NCI-H446 (cell line): ENCODE measurements at regions not wholly inside any gene's neighbourhood (a gene's known extent, or its start where the extent isn't known, plus 50 kb on each side); places are given as distances from the start of the nearest gene placed in this dataset.

ENCODE experiments used
- DNase-seq, 2 experiments: peaks; one replicate each; lab custom pipeline; 2025; lab: John Stamatoyannopoulos, UW

DNA sequence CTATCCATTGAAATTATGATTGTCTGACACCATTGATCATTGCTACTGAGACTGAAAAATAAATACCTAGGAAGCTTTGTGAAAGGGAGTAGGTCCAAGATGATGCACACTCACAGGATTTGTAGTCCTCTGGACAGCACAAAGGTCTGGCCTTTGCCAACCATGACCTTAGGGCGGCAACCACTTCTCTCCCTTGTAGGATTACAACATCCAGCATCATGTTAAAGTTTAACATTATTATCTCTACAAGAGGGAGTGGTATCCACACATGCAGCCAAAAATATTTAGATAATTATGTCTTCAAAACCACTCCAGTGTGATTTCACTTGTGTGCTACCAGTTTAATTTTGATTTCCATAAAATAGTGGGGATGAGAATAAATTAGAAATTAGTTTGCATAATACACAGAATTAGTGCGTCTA, 51.1 kb upstream of the NHSL1 start:
- DNase-seq: no peak

DNA sequence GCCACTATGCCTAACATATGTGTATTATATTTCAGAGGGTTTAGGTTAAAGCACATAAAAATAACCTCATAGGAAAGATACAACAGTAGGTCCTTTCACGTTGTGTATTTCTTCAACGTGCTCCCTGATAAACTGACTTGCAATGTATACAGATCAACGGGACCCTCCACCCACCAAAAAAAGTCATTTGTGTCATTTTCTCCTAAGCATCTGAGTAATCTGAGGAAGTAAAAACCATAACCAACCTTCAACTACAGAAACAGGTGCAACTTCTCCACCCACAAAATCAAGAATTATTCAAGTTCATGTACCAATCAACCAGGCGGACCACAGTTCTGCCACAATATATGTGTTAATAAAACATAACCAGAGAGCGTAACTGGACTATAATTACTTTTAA, 54.9 kb upstream of the NHSL1 start:
- no peak for DNase-seq

DNA sequence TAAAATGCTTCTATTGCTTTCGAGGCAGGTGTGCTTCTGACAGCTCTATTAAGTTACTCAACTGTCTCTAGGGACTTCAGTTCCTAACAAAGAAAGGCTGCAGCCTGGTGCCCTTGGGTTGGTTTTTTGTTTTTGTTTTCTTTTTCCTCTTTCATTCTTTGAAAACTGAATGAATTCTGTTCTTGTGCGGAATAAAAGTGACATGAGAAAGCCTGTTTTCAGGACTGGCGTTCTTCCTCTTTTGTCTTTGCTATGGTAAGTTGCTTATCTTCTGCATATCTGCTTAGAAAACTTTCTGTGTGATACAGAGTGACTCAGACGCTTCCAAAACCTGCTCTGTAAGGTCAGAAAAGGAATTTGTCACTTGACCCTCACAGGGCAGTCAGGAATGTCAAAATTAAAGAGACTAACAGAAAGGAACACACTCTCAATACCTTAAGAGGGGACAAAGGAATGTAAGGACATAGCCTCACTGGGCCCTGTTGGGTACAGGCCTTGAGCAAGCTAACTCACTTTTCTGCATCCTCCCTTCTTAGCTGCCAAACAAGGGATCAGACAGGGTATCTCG, 56.2 kb upstream of the NHSL1 start:
- no peak for DNase-seq

DNA sequence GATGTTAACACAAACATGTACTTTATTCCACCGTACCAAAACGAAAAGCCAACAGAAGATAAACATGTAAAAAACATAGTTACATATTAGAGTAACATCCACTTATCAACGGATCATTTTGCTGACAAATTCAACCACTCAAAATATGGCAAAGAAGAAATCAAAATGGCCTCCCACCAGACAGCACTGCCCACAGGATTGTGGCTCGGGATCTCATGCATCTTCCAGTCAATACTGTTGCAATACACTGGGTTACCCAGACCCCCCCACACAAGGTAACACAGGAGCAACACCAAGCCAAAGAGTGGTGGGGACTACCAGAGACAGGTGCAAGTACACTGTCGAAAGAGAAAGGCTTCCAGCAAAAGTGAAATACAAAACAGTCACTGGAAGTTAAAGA, 57.9 kb upstream of the NHSL1 start:
- DNase-seq: no peak

DNA sequence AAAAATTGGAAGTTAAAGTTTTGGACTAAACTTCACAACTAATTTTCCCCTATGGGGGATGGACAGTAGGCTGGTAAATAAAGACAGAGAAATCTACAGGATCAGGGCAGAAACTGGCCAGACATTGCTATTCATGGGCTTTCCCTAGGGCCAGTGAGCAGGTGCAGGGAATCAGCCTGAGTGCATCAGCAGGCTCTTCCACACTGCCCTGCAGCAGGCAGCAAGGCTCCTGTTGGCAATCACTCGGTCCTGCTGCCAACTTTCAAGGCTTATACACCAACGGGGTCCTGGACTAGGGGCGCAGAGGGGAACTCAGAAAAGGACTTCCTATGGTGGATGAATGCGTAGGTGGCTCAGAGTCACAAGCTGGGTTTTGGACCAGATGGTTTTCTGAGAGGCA, 59.8 kb upstream of the NHSL1 start:
- DNase-seq: no peak

DNA sequence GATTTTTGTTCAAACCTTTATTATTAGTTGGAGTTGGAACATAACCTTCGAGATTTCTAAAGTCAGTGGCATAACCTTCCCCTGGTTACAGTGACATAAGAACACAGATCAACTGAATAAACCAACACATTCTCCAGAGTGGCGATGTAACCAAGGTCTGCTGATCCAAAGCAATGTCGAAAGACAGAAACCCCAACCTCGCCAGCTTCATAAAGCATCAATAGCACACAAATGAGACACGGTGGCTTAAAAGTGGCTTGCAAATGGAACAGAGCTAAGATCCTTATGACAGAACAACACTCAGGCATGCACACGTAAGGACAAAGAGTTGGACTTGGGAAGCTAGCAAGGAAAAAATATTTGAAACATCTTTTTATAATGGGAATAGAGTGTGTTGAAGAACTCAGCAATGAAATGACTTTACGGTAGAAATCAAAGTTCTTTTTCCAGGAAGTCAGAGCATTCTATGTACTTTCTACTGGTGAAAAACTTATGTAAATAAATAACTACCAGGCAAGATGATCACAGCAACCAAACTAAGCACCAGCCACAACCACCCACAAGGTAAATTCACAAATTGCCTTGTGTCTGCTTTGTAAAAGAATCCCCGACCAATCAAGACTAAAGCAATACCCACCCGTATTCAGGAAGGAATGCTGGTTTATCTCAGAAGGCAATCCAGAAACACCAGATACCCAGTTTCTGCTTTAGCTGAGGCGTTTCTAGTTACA, 61.0 kb upstream of the NHSL1 start:
- DNase-seq: no peak

DNA sequence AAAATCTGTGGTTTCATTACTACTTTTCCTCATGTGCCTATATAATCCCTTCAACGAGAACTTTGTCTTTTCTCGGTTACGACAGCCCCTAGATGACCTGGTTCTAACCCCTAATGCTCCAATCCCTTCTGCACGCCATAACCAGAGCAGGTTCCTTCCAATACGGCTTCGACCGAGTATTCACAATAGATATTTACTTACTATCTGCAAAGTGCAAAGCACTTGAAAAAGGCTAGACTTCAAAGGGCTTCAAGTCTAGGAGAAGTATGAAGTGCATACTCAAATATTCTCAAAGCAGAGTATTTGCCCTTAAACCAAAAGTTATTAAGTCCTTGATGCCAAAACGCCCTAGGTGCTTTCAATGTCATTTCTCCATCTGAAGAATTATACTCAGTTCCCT, 63.4 kb upstream of the NHSL1 start:
- DNase-seq: no peak

DNA sequence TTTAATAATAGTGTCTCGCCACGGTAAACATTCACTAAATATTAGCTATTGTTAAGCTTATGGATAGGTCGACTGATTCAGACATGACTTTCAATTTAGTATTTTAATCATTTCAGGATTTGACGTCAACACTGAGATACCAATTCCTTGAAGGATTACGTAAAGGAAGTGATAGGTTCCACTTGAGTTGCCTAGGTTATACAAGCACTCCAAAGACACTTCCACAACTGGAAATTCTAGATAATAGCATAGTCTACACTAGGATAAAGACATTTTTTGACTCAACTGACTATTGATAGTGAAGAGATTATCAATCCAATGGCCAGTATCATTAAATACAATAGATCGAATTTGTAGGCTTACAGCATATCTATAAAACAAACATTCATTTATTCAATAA, 63.9 kb upstream of the NHSL1 start:
- no peak for DNase-seq

DNA sequence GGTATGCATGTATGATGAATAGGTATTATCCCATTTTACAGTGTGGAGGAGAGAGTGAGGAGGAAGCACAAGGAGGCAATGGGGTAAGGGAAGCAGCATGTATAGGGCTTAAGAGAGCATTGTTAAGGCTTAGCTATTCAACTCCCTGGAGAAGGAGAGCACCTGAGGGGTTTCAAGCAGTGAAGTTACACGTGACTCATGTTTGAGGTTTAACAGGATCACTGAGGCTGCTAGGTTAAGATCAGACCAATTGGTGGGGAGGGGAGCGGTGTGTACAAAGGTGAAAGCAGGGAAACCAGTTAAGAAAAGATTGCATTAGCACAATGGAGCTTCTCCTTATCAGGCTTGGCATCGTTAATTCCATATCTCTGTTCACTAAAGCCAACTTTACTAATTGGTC, 64.4 kb upstream of the NHSL1 start:
- DNase-seq: no peak

DNA sequence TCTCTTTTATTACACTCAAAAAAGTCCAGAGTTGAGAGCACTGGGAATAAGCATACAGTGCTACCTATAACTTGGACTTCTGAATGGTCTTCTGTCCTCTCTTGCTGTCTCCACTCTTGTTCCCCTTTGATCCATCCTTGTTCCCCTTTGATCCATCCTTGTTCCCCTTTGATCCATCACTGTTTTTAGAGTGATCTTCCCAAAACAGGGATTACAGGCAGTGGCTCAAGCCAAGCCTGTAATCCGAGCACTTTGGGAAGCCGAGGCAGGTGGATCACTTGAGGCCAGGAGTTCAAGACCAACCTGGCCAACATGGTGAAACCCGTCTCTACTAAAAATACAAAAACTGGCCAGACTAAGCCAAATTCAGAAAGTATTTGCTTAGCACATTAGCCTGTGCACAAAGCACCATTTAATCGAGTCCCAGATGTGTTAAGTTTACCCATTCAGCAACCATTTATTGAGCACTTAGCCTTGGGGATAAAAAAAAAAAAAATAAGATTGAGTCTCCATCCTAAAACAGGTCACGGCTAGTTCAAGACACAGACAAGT, 65.0 kb upstream of the NHSL1 start:
- no peak for DNase-seq

DNA sequence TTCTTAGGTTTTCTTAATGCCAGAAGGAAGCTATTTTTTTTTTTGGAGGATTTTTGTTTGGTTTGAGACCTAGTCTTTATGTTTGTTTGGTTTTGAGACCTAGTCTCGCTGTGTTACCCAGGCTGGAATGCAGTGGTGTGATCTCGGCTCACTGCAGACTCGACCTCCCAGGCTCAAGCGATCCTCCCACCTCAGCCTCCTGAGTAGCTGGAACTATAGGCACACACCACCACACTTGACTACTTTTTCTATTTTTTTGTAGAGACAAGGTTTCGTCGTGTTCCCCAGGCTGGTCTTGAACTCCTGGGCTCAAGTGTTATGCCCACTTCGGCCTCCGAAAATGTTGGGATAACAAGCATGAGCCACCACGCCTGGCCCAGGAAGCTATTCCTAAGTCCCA, 67.8 kb upstream of the NHSL1 start:
- DNase-seq: no peak

DNA sequence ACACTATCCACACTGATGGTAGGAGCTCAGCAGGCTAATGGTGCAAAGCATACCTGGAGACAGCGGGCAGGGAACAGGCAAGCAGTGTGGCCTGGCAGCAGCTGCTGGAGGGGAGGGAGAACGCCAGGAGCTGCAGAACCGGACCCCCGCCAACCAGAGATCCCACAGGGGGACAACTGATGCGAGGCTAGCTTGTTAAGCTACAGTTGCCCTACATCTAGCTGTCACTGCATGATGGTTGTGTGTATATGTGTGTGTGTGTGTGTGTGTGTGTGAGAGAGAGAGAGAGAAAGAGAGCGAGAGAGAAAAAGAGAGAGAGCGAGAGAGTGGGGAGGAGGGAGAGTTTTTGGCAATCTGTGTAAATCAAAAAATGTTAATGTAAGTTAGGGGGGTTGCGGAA, 69.7 kb upstream of the NHSL1 start:
- no peak for DNase-seq

DNA sequence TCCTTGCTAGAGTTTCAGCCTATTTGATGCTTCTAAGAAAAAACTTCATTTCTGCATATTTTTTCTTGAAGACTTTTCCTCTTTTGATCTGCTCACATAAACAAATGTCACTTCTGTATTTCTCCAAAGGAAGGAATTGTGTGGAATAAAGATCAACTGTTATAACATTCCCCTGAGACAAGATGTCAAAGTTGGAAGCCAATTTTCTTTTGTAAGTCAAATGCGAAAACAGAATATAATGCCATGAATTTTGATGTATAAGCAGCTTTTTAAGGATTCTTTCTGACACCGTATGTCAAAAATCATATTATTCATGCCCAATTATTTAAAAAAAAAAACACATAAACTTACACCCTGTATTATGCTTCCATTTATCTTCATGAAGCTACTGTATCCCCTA, 70.3 kb upstream of the NHSL1 start:
- DNase-seq: no peak

DNA sequence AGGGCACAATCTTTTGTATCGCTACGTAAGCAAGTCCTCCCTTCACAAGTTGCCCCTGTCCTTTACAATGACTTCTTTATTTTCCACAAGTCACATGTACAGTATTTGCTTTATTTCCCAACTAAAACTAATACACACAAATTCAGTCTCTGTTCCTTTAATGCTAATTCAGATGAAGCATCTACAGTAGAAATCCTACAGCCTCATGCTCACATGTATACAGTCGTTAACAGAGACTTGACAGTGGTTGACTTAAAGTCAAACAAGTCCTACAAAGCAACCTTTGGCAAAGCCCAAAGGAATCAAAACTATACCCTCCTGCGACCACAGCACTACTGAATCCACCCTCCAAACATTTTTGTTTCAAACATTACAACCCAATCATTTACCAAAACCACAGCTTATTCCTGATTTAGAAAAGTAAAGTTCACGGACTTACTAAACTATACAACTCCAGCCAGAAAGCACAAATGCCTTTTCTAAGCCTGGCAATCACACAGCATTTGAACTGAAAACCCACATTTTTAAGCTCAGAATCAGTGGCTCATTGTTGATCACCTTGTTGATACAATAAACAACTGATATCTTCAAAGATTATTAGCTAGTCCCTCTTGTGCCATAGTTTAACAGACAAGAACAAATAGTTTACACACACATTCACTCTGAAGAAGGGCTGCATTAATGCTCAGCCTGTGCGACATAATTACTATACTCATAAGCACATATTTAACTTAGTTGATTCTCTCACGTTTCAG, 70.9 kb upstream of the NHSL1 start:
- no peak for DNase-seq

DNA sequence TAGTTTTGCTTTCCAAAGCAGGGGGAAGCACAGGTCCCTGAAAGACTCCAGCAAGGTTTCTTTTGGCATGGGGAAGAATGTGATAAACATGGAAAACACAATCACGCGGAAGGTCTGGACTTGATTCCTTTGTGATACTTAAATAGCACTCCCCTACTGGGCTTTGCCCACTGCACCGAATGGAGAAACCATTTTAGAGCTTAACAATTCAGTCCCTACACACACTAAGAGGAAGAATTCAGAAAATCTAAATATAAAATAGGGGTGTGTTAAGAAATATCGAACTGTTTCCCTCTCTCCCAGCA, 71.4 kb upstream of the NHSL1 start:
- peak in 1 of 2 experiments; percentile 26 for DNase-seq

DNA sequence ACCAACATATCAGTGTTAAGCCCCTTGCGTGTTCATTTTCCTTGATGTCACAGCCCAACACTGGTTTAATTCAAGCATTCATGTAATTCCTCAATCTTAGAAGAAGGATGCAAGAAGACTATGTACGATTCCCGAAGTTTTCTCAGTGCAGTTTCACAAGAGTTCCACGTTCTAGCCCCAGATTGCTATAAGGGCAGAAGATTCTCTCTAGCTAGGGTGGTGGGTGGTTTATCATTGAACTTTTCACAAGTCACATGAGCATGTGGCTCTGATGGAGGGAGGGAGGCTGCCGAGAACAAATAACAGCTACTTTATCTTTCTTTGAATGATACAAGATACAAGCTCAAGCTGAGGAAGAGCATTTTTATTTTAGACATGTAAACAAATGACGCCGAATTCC, 71.9 kb upstream of the NHSL1 start:
- DNase-seq: no peak

DNA sequence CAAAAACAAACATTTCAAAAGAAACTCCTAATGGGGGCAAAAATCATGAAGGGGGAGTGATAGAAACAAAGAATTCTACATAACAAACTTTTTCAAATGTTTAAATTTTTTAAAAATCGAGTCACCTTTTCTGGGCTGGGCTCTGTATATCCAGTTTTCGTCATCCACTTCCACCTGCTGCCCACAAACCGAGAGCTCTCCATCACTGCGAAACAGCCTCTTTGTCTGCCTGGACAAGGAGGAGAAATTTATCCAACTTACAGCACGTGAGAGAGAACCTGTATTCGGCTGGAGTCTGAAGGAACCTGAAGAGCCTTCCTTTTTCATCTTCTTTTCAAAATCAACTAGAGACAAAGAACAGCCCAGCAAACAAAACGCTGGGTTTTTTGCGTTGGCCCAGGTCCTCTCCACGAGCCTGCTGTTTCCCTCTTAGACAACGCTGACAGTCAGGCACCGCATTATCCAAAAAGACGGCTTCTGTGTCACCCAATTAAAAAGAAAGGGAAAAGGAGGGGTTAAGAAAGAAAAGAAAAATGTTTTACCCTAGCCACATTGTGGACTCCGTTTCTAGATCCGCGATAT, 72.4 kb upstream of the NHSL1 start:
- no peak for DNase-seq

DNA sequence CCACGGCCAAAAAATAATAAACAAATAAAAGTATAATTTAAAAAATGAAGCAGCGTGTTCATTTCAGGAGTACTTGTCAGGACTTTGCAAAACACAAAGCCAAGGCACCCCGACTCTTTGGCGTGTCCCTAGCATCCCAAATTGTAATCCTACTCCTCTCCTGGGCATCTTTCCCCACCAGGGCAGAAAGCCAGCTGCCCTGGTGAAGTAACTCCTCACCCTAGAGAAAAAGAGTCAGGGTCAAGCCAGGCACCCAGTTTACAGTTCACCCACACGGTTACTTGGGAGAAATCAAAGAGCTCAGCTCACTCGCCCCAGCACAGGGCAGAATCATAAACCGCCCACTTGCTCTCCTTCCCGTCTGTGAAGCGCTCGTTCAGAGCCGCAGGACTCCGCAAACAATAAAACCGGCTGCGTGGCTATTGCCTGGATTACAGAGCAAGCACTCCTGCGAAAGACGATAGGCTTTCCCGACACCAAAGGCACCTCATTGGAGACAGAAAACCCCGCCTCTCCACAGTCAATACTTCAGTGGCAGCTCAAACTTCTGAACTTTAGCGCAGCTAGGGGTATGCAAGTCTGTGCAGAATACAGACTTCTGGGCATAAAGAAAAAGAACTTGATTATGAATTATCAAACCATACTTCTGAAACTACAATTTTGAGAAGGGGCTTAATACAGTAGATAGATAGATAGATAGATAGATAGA, 73.0 kb upstream of the NHSL1 start:
- DNase-seq: peak; percentile 51 to 84

DNA sequence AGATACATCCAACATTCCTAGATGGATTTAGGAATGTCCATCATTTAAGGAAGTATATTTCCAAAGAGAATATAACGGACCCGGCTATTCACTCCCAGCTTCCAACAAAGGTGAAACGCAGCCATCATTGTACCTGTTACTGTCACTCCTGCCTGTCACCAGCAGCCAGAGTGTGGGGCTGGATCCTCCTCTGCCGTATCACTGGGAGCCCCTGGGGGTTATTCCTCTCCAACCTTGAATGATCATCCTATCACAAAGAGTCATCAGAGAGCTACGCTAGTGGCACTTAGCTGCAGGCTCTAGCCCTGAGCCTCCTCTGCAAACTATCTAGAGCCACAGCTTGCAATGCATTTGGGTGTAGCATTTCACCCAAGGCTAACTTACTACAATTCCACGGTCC, 73.6 kb upstream of the NHSL1 start:
- DNase-seq: no peak

DNA sequence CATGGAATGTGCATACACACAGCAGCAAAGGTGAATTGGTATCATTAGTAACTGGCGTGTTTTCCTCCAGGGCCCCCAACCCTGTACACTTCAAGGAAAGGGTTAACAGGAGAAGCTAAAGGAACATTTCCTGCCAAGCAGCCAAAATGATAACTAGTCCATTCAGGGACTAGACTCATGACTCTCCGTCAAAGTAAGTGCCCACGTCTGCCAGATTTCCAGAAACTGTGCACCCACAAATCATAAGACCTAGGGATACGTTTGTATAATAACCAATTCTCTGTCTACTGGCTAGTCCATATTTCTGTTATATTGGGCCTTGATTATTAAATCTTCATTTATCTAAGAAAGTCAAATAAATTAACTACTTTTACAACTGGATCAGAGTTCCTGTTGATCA, 76.0 kb upstream of the NHSL1 start:
- no peak for DNase-seq

DNA sequence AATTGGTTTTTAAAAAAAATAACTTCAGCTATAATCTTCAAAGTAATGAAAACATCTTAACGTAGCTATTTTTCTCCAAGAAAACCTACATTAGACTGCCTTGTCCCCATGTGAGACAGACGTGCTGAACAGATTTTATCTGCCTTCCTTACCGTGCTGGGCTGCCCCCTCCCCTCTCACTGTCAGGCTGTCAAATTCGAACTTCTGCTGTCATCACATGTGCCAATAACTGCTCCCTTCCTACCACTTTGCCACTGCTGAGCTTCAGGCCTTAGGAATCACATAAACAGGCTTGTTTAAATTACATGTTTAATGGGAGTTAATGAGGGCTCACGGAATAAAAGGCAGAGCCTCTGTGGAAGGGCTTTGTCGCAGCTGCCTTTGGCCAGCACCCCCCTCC, 77.0 kb upstream of the NHSL1 start:
- peak; percentile 30 to 64 for DNase-seq

DNA sequence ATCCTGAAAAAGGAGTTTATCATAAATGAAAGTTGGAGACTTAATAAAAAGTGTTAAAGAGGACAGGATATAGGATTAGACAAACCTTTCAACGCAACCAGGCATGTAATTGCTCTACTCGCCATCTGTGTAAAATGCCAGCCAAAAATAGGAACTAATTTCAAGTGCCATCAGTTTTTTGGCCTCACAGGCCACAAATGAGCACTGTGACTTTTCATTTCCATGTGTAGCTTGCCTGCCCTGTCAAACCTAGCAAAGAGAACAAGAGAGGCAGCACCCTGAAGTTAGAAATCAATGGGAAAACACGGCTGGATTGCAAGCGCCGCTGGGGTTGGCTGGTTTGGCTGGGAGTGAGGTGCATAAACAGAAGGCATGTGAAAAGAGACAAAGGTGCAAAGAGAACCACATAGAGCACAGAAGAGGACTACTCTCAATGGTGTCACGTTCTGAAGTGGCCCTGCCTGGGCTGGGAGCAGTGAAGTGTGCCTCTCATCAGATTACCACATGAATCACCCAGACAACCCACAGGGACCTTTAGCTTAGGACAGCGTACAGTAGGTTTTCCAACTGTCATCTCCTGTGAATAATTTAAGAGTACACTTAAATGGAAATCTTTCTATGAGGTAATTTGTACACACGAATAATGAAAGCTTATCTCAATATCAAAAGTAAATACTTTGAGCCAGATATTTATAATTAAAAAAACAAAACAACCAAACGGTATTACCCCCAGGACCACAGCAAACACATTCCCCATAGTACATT, 78.0 kb upstream of the NHSL1 start:
- peak; percentile 53 to 78 for DNase-seq
